AG04449 (cell line): ENCODE measurements at regions not wholly inside any gene's neighbourhood (a gene's known extent, or its start where the extent isn't known, plus 50 kb on each side); places are given as distances from the start of the nearest gene placed in this dataset.

Experiments
- CTCF ChIA-PET: fragments of 350-600 bp; formaldehyde crosslinking; extraction: SDS; loops from one replicate; lab custom pipeline; 2021; ENCODE audit warnings: antibody characterized with exemption; lab: Yijun Ruan, JAX
- POLR2A ChIA-PET: fragments of 400-600, 350-600 bp; formaldehyde crosslinking; extraction: SDS; loops from one replicate; lab custom pipeline; 2020; ENCODE audit warnings: antibody characterized with exemption, inconsistent platforms; lab: Yijun Ruan, JAX
- DNase-seq: peaks from one replicate; pipeline ENCODE4 v3.0.0-alpha.2; 2010; ENCODE audit warnings: low read depth, low spot score
- H3K4me3 ChIP-seq: 2 replicates; pipeline ENCODE4 v1.5.1; 2011; ENCODE audit warnings: low read depth, mild to moderate bottlenecking, control low read depth, low read length
- TF ChIP-seq, protein P1 (sequence below): IDR thresholded peaks from one replicate; pipeline ENCODE4 v1.5.1; 2011; ENCODE audit warnings: mild to moderate bottlenecking, moderate library complexity, low read length, control low read depth, inconsistent platforms; ENCODE audit not compliant: insufficient read depth; ENCODE audit errors: missing control alignments

DNA sequence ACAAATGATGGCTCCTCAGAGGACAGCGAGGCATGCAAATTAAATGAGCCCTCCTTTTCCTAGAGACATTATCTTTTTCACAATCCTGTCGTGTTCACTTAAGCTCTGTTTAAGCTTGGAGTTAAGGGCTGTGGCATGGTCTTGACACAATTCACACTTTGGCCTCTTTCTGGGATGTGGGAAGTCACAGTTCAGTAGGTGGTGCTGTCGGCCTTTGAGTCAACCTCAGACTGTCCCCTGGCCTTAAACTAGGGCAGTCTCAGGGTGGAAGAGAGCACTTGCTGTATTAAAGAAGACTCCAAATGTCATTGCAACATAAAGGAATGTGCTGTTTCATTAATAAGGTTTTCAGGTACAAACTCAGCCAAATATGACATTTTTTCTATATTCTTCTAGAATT, 351.0 kb downstream of the MCTP2 start:
- no peak for DNase-seq
- POLR2A ChIA-PET, result no interaction called here
- H3K4me3 ChIP-seq, result no peak overlapping the region
- TF ChIP-seq, protein P1, sequence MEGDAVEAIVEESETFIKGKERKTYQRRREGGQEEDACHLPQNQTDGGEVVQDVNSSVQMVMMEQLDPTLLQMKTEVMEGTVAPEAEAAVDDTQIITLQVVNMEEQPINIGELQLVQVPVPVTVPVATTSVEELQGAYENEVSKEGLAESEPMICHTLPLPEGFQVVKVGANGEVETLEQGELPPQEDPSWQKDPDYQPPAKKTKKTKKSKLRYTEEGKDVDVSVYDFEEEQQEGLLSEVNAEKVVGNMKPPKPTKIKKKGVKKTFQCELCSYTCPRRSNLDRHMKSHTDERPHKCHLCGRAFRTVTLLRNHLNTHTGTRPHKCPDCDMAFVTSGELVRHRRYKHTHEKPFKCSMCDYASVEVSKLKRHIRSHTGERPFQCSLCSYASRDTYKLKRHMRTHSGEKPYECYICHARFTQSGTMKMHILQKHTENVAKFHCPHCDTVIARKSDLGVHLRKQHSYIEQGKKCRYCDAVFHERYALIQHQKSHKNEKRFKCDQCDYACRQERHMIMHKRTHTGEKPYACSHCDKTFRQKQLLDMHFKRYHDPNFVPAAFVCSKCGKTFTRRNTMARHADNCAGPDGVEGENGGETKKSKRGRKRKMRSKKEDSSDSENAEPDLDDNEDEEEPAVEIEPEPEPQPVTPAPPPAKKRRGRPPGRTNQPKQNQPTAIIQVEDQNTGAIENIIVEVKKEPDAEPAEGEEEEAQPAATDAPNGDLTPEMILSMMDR, result no peak
- CTCF ChIA-PET, result no interaction called here

DNA sequence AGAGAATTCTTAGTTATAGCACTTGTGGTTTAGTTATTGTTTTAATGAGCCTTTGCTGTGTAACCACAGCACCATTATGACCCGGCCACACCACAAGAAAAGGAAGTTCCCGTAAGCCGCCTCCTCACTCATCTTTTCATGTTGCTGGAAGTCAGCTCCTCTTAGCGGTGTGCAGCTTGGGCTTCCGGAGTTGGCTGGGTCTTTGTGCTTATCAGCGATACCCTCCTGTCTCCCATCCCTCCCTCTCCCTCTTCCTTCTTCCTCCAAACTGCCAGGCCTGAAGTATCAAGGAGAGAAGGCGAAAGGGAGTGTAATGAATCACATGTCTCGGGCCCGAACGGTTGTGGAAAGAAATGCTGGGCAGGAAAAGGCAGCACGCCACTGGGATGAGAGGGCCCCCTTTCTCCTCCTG, 353.5 kb downstream of the MCTP2 start:
- ChIA-PET POLR2A (no interaction called here), CTCF (no interaction called here)
- DNase-seq, result no peak
- H3K4me3 ChIP-seq, result no peak overlapping the region
- TF ChIP-seq, protein P1, result no peak

DNA sequence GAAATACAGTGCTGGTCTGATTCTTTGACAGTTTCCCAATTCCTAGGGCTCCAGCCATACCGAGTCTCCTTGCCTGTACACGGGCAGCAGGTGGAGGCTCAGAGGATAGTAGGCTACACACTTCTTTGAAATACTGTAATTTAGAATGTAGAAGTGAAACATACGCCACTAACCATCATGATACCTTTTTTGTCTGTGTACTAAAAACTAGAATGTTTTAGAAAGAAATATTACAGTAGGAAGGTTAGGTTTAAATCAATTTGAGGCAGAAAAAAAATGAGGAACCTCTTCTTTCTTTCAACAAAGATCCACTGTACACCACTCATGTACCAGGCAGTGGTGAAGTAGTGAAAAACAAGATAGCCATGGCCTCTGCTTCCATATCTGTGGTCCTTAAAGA, 354.7 kb downstream of the MCTP2 start:
- no peak overlapping the region for H3K4me3 ChIP-seq
- CTCF ChIA-PET, result no interaction called here
- TF ChIP-seq, protein P1, result no peak
- POLR2A ChIA-PET, result no interaction called here
- no peak for DNase-seq

DNA sequence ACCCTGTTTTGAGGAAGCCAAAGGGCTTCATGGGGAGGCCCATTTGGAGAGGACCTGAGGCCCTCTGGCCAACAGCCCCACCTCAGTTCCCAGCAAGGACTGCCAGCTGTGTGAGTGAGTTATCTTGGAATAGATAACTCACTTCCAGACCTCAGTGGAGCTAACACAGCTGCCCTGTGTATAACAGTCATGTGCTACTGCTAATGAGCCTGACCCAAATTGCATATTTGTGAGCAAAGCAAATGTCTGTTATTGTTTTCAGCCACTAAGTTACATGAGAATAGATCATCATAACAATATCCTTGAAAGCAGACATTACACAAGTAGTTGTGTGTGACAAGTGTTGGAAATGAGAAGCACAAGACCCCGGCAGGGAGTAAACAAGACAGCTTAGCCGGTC, 355.8 kb downstream of the MCTP2 start:
- DNase-seq, result no peak
- no peak overlapping the region for H3K4me3 ChIP-seq
- TF ChIP-seq, protein P1, result no peak
- CTCF ChIA-PET, result no interaction called here
- POLR2A ChIA-PET, result no interaction called here

DNA sequence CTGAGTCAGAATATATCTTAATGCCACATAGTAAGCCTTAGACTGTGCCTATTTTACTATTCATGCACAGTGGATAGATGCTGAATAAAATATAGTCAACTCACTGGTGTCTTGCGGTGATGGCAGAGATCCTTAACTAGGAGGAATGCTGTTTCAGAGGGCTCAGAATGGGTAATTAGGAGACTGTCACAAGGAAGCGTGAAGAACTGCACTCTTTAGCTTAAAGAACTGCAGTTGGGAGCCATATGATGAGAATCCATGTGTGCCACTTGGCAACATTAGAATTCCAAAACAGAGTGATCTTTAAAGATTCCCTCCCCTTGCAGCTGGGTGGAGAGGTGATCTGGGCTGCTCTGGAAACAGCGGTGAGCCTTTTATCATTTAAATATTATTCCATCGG, 357.6 kb downstream of the MCTP2 start:
- CTCF ChIA-PET, result no interaction called here
- POLR2A ChIA-PET, result no interaction called here
- DNase-seq, result no peak

DNA sequence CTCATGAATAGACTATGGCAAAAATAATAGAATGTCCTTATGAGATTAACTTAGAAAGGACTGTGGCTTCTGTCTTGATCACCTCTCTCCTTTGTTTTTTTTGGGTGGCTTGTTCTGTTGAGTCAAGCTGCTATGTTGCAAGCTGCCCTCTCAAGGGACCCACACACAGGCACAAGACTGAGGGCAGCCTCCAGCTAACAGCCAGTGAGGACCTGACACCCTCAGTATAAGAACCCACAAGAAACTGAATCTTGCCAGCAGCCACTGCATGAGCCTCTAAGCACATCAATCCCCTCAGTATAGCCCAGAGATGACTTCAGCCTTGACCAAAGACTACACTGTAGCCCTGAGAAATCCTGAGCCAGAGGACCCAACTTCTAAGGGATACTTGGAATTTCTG, 361.1 kb downstream of the MCTP2 start:
- POLR2A ChIA-PET, result no interaction called here
- no peak overlapping the region for H3K4me3 ChIP-seq
- no peak for DNase-seq
- TF ChIP-seq, protein P1, result no peak
- CTCF ChIA-PET, result no interaction called here

More for the DNA sequence above, 357.6 kb downstream of the MCTP2 start:
- no peak overlapping the region for H3K4me3 ChIP-seq
- TF ChIP-seq, protein P1, result no peak

DNA sequence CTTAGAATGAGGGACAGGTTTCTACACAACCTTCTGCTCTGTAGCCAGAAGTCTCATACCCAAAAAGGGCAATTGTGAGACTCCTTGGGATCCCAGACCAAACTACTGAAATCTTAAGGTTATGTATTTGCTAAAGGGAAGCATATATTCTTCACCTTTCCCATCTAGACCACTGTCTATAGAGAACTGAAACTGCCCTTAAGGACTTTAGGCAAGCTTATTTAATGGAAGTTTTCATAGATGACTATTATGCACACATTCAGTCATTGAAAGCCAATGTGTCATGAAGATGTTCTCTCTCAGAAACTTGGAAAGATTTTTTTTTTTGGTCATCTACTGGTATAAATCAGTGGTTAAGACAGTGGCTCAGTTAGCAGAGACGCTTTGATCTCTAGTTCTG, 365.3 kb downstream of the MCTP2 start:
- CTCF ChIA-PET, result no interaction called here

More for the DNA sequence above, 365.3 kb downstream of the MCTP2 start:
- DNase-seq, result no peak
- POLR2A ChIA-PET, result interaction anchor here (0.6 kb wide), 1 partner anchor 8 kb away, joined by 6 read pairs; no protein-coding TSS in a partner anchor
- H3K4me3 ChIP-seq, result no peak overlapping the region
- TF ChIP-seq, protein P1, result no peak
